Cardiac fibroblast (primary cell): ENCODE measurements at regions not wholly inside any gene's neighbourhood (a gene's known extent, or its start where the extent isn't known, plus 50 kb on each side); places are given as distances from the start of the nearest gene placed in this dataset.

Source experiments
- DNase-seq, 2 donors: peaks; one replicate each; pipeline versions ENCODE4 v3.0.0 to v3.0.0-alpha.2; 2010; ENCODE audit warnings: low read depth in 2 of 2
- H3K4me3 ChIP-seq, 2 donors: replicated peaks in 1 of 2; 1 replicate in 1 of 2; 2 replicates in 1 of 2; pipeline ENCODE4 v1.5.1; 2011; ENCODE audit warnings: low read depth in 2 of 2, low read length in 2 of 2, mild to moderate bottlenecking in 2 of 2, moderate library complexity in 1 of 2
- CTCF ChIP-seq: IDR thresholded peaks from one replicate; pipeline ENCODE4 v1.5.1; 2011; ENCODE audit warnings: low read depth, mild to moderate bottlenecking, low read length, inconsistent platforms

DNA sequence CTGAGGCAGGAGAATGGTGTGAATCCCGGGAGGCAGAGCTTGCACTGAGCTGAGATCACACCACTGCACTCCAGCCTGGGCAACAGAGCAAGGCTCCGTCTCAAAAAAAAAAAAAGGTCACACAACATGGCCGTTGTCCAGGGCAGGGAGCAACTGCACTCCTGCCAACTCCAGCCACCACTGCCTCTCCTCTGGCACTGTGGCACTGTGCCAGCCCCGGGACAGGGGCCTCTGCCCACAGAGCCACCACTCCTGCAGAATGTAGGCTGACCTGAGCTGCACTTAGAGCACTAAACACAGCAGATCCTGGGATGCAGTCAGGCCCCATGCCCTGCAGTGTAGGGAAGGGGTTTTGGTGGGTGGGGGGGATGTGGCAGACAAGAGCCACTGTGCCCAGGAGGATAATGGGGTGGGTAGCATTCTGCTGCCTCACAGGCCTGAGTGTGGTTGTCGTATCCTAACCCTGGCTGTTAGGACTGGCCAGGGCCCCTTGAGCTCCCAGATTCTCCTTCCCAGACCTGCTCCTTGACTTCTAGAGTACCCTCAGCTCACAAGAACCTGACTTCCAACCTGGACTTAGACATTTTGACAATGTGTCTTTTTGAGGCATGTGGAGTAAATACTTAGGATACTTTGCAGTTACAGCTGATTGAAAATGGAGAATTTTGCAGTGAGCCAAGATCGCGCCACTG, 69.4 kb upstream of the SH3RF3 start:
- no peak for TF ChIP-seq CTCF

GRCh38 chr2:109058802-109059201, 69.8 kb upstream of the EDAR start:
- no peak for TF ChIP-seq CTCF
- DNase-seq = no peak
- H3K4me3 ChIP-seq = no peak overlapping the region

More for the DNA sequence above, 69.4 kb upstream of the SH3RF3 start:
- DNase-seq = no peak
- no peak overlapping the region for H3K4me3 ChIP-seq

DNA sequence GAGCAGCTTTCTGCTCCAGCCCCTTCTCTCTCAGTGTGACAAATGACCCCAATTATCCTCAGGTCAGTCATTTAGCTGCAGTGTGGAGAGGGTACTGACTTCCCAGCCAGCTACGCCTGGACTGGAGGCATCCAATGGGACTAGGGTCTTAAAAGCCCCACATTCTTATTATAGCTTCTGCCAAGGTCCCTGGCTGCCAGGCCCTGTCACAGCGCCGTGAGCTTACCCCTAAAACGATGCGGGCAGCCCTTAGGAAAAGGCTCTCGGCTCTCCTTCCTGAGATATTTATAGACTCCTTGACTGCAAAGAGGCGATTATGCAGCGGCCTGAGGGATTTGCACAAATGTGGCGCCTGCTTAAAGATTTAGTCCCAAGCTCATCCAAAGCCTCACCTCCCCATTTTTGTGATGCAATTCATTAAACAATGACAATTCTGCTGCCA, 69.2 kb upstream of the EDAR start:
- no peak for TF ChIP-seq CTCF
- no peak overlapping the region for H3K4me3 ChIP-seq
- no peak for DNase-seq

DNA sequence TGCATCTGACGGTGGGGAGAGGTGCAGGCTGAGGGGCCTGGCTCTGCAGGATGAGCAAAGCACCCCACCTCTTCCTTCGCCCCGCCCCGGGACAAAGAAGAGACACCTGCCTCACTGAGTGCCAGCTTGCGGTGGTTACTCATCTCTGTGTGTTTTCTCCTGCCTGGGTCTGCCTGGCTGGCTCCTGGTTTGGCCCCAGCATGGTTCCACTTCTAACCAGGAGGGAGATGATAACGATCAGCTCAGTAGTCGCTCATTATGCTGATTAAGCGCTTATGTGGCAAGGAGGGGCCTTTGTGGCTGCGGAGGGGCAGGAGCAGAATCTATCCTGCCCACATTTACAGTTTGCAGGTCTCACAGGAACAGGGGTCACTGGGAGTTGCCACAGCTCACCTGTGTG, 68.7 kb upstream of the EDAR start:
- H3K4me3 ChIP-seq = no peak overlapping the region
- TF ChIP-seq CTCF = no peak
- no peak for DNase-seq

DNA sequence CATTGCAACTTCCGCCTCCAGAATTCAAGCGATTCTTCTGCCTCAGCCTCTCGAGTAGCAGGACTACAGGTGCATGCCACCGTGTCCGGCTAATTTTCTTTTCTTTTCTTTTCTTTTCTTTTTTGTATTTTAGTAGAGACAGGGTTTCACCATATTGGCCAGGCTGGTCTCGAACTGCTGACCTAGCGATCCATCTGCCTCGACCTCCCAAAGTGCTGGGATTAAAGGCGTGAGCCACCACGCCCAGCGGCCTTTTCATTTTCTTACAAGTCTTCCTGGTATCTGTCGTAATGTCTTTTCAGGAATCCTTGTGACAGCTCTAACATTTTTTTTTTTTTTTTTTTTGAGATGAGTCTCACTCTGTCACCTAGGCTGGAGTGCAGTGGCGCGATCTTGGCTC, 66.4 kb upstream of the EDAR start:
- TF ChIP-seq CTCF = no peak
- no peak overlapping the region for H3K4me3 ChIP-seq
- DNase-seq = no peak

DNA sequence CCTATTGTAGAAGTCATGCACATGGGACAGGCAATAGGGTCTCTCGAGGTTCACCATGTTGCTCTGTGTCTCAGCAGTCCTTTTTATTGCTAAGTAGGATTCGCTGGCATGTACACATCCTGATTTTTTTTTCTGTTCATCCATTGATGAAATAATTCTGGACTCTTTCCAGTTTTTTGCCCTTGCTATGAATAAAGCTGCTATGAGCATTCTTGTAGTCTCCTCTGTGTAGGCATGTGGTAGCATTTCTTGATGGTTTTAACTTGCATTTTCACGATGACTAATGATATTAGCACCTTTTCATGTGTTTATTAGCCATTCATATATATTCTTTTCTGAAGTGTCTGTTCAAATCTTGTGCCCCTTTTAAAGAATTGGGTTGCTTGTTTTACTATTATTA, 65.8 kb upstream of the EDAR start:
- TF ChIP-seq CTCF = no peak
- no peak for DNase-seq
- no peak overlapping the region for H3K4me3 ChIP-seq

DNA sequence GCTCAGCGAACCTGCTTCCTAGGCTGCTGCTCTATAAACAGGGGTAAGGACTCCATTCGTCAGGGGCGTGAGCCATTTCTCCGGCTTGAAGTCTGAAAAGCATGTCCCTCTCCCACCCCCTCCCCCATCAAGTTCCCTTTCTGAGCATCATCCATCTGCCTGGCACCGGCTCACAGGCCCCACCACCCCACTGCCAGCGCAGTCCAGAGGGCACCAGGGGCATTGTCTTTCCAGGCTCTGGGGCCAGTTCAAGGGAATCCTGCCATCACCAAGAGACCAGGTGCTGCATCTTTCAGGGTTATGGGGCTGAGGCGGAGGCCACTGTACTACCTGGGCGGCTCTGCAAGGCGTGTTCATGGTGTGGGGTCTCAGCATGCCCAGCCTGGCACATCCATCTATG, 64.7 kb upstream of the EDAR start:
- DNase-seq = no peak
- no peak for TF ChIP-seq CTCF
- H3K4me3 ChIP-seq = no peak overlapping the region
